GM21786 (cell line): ENCODE measurements at regions not wholly inside any gene's neighbourhood (a gene's known extent, or its start where the extent isn't known, plus 50 kb on each side); places are given as distances from the start of the nearest gene placed in this dataset.
"Not testable (repeated sequence)": the region's sequence is repeated elsewhere in the genome, so short reads cannot be mapped to it uniquely, and the experiment has no call there.

Source experiments
- ATAC-seq: cut with Tn5 transposase; IDR thresholded peaks from one replicate; pipeline ENCODE4 v1.9.1; 2021; ENCODE audit not compliant: unreplicated experiment

DNA sequence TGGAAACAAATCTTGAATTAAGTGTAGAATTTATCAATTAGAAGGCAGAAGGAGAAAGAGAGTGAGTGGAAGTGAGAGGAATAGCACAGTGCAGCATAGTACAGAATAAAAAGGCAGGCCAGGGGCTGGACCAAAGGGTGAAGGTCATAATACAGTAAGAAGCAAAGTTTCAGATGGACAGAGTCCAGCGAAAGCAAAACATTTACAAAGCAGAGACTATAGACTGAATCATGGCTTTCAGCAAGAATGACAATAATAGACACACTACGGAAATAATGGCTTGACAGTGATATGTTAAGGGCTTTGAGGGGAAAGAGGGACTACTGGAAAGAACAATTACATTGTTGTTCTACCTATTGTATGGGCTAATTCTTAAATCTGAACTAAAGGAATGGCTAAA, 249.0 kb upstream of the CHD1 start:
- ATAC-seq = no peak

DNA sequence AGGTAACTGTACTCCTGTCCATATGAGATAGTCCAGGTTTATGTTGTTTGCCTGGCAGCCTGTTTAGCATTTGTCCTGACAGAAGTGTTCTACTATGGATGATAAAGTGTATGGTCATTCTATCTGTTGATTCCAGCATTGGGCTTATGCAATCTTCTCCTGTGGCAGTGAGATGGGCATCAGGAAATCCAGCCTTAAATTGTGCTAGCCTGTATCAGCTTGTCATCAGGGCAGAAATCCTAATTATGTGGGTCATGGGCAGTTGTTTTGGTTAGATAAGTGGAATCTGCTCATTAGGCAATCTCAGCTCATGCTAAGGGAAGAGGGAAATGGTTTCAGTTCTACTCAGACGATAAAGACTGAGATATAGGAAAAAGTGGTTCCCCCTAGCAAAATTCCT, 247.4 kb upstream of the CHD1 start:
- ATAC-seq = no peak

DNA sequence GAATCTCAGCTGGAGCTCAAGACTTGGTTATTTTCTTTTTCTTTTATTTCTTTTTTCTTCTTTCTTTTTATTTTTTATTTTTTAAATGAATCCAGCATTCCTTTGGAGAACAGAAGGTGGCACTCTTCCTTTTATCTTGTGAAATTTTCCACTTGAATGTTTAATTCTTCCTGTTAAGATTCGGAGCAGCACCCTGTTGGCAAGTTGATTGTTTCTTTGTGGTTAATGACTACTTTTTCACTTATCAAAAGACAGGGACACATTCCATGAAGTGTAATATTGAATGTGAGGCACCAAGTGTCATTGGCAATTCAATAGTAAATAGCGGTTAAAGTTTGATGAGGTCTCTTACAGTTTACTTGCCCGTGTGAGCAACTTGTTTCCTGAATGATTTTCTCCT, 240.5 kb upstream of the CHD1 start:
- ATAC-seq = no peak

DNA sequence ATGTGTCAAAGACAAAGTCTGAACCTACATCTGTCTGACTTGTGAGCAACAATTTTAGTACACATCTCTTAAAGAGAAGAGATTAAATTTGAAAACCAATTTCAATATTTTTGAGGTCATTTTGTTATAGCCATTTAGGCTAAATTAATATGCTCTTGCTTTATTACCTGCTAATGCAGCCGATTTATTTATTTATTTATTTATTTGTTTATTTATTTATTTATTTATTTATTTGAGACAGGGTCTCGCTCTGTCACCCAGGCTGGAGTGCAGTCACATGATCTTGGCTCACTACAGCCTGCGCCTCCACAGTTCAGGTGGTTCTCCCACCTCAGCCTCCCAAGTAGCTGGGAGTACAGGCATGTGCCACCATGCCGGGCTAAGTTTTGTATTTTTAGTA, 232.7 kb upstream of the CHD1 start:
- ATAC-seq = not testable (repeated sequence)

DNA sequence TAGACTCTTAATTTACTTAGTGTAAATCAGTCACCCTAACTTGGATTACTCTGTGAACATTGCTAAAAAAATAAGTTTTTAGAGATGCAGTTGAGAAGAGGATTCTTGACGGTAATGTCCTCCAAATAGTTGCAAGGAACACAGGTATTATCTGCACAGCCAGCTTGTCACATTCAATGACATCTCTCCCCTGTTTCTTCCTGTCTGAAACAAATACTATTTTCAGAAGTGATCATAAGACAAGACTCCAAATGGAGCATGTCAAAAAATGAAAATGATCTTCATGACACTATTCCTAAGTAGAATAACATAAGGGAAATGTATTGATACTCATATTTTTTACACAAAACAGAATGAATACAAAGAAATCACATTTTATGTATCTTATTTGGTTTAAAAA, 227.9 kb upstream of the CHD1 start:
- no peak for ATAC-seq

DNA sequence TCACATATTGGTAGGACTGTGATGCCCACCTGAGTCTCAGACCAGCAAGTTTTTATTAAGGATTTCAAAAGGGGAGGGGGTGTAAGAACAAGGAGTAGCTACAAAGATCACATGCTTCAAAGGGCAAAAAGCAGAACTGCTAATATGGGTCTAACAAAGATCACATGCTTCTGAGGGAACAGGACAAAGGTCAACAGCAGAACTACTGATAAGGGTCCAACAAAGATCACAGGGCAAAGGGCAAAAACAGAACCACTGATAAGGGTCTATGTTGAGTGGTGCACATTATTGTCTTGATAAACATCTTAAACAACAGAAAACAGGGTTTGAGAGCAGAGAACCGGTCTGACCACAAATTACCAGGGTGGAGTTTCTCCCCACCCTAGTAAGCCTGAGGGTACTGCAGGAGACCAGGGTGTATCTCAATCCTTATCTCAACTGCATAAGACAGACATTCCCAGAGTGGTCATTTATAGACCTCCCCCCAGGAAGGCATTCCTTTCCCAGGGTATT, 214.5 kb upstream of the CHD1 start:
- ATAC-seq = not testable (repeated sequence)

DNA sequence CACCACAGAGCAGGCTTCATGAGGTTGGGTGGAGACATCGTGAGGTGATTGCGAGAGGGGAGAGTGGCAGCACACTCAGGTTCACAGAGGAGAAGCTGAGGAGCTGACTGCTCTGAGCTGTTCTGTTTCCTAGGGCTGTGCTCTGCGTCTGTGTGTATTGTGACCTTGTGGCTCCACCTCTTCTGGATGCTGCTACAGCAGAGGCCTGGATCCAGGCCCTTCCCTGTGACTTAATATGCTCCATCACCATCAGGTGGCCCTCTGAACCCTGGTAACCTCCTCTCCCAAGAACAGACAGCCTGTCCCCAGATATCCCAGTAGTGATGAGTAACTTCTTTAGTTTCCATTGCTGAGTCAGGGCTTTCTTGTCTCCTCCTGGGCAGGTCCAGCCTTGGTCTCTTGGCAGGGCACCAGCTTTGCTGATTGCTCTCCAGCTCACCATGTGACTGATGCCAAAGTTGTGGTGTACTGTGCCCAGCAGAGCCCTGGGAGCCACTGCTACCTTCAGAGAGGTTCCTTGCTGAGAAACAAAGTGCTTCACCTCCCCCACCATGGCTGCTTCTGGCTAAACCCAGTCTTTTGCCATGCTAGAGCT, 212.8 kb upstream of the CHD1 start:
- ATAC-seq = no peak

DNA sequence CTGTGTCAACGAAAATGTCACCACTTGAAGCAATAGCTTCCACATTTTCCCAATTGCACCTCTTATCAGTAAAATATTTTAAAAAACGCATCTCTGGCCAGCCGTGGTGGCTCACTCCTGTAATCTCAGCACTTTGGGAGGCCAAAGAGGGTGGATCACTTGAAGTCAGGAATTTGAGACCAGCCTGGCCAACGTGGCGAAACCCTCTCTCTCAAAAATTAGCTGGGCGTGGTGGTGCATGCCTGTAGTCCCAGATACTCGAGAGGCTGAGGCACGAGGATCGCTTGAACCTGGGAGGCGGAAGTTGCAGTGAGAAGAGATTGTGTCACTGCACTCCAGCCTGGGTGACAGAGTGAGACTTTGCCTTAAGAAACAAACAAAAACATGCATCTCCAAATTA, 210.1 kb upstream of the CHD1 start:
- no peak for ATAC-seq

DNA sequence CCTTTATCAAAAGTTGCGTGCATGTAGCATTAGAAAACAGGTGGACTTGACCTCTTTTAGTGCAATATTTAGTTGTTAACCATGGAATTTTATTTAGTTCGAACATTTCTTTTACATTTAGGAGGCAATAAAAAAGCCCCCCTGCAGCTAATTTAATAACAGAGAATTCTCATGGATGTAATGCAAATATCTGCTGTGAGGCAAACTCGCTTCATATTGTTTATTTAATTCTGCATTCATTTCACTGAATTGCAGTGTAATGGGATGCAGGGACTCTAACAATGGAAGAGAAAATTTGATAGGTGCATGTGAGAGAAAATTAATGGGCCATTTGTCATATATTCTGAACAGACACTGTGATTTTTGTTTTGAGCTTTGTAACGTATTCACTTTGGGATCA, 205.1 kb upstream of the CHD1 start:
- no peak for ATAC-seq

DNA sequence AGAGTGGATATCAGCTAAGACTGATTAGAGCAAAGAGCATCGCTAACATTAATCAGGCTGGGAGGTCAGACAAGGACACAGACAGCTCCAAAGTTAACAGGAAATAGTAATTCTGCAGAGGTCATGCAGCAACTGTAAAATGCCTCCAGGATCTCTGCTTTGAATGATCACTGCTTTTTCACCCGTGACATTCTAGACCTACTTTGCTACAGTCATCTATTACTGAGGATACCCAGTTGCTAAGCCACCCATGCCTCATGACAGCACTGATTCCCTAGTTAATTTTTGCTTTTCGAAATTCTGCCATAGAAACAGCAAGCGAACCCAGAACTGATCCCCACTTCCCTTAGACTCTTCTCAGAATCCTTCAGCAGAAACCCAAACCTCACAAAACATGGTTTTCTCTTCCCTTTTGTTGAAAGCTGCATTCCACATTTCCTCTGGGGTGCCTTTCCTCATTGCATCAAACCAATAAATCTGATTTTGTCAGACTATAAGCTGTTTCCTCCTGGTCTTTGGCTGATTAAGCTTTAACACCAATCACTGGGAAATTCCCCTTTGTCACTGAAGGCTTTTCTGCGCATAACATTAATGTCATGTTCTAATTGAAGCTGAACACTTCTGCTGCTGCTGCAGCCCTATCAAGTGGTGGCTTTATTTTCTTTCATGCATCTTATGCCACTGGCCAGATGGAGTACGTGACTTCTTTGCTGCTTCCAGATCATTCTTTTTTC, 201.1 kb upstream of the CHD1 start:
- no peak for ATAC-seq

DNA sequence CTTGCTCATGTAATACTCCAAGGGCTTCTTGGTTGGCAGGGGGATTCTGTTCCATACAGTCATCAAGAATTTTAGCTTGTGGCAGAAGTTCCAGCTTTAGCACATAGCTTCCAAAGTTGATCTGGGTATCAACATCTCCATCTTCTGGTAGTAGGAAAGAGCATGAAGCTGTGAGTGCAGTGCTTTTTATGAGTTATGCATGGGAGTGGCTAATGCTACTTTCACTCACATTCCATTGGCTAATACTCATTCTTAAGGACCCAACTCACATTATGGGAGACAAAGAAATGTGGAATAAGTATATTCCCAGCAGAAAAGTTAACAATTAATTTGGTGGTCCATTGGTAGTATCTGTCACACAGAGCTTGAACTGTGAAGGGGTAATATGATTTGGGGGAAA, 194.2 kb upstream of the CHD1 start:
- no peak for ATAC-seq

DNA sequence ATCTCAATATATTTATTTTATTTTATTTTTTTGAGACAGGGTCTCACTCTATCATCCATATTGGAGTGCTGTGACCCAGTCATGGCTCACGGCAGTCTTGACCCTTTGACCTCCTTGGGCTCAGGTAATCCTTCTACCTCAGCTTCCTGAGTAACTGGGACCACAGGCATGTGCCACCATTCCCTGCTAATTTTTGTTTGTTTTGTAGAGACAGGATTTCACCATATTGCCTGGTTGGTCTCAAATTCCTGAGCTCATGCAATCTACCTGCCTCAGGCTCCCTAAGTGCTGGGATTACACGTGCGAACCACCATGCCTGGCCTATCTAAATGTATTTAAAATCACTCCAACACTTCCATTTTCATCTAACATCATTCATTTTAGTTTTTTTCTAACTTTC, 190.5 kb upstream of the CHD1 start:
- no peak for ATAC-seq

DNA sequence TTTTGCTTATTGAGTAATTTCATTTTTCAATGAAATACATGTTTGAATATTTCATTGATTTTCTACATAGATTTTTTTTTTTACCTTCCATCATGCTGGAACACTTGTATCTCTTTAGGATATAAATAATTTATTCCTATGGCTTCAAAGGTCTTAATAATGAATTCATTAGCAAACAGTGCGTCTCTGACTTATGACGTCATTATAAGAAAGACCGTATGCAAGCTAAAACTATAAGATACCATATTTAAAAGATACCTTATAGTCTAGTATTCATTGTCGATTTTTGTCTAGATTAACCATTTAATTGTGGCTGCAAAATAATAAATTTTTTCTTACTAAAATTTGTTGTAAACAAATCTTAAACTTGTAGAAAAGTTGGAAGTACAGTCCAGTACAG, 187.7 kb upstream of the CHD1 start:
- no peak for ATAC-seq

DNA sequence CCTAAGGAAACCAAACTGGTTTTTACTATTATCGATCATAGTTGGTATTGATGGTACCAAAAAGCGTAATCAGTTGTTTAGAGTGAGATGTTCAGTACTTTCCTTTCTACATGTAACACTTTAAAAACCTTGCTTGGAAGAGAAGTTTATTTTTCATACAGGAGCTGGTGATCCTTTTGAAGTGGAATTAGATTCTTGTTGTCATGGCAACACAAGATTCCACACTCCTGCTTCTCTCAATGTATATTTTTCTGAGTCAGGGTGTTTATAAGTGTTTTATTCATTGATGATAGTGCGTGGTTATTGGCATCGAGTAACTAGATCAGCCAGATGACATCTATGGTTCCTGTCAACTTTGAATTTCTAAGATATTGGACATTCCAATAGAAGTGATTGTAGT, 181.1 kb upstream of the CHD1 start:
- no peak for ATAC-seq

DNA sequence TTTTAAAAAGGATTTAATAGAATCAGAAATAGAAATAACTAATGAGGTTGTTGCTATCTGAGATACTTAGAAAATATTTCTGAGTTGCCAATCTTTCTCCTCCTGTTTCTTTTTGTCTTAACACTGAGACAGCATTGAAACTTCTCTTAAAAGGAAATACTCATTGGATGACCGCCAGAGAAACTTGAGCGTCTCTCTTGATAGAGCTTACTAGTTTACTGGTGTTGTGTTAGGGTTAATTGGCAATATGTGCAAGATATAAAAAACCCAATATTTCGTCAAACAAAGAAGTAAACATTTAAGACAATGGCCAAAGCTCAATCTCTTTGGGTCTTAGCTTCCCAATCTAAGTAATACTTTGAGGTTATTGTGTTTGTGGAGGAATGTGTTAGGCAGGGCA, 176.4 kb upstream of the CHD1 start:
- ATAC-seq = no peak

DNA sequence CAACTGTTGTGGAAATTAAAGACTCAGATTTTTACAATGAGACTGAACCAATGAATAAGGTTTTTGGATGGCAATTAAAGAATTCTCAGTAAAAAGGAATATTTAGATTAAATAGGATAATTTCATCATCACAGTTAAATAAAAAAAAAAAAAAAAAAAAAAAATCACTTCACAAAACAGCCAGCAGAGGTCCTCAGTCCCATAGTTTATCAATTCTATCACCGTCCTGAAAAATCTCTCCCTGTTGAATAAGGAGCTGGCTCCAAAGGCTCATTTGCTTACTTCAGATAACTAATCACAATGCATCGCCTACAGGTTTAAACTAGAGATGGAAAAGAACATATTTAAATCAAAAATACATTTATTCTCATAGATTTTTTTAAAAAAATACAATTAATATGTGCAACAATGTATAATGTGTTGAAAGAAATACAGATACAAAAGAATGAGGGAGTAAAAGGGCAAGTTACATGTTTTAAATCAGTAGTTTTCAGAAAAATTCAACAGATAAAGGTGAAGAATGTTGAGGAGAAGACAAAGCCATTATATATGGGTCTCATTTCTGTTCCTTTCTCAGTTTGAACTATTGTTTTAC, 175.8 kb upstream of the CHD1 start:
- ATAC-seq = peak; percentile 44

DNA sequence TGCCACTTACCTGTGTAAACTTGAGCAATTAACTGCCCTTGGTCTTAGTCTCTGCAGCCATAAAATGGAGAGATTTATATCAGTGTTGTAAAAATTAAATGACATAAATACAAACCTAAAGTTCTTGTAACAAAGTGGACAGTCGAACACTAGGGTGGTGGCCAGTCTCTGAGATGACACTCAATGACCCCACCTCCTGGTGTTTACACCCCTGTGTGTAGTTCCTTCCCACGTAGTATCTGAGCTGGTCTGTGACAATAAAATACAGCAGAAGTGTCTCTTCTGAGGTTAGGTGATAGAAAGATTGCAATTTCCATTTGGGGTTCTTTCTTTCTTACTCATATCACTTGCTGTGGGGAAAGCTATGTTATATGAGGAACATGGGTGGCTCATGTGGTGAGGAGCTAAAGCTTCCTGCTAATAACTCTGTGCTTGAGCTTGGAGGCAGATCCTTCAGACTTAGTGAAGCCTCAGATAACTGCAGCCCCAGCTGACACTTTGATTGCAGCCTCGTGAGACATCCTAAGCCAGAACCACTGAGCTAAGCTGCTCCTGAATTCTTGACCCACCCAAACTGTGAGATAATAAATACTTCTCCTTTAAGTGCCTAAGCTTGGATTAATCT, 173.4 kb upstream of the CHD1 start:
- ATAC-seq = no peak

DNA sequence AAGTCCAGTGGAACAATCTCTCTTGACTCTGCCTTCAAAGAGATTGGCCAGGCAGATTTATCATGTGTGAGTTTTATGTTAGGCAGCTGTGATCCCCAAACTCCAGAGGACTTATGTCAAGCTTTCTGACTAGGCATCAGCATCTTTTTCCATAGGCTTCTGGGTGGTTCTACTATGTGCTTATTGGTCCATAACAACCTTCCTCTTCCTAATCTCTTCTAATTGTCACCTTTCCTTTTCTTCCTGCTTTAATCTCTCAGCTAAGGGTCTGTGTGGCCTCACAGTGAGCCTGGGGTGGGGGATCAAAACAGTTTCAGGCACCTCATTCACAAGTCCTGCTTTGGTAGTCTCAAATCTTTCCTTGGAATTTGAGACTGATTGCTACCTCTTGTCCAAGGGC, 170.9 kb upstream of the CHD1 start:
- ATAC-seq = no peak

DNA sequence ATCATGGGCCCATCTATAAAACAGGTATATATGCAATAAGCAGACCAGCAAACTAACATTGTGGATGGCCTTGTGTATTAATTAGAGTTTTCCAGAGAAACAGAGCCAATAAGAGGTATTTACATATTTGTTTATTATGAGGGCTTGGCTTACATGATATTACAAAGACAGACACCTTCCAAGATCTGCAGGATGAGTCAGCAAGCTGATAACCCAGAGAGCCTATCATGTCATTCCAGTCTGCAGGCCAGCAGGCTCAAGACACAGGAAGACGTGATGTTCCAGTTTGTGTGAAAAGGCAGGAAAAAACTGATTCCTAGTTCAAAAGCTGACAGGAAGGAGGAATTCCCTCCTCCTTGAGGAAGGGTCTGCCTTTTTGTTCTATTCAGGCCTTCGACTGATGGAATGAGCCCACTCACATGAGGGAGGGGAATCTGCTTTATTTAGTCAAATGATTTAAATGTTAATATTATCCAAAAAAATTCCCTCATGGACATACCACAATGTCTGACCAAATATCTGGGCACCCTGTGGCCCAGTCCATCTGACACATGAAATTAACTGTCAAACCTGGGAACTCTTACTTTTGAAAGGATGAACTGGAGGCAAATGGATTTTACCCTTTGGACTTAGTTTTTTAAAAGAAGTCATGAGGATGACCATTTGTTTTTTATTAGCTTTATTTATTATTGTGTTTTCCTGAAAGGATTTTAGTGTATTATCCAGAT, 161.2 kb upstream of the CHD1 start:
- ATAC-seq = no peak

DNA sequence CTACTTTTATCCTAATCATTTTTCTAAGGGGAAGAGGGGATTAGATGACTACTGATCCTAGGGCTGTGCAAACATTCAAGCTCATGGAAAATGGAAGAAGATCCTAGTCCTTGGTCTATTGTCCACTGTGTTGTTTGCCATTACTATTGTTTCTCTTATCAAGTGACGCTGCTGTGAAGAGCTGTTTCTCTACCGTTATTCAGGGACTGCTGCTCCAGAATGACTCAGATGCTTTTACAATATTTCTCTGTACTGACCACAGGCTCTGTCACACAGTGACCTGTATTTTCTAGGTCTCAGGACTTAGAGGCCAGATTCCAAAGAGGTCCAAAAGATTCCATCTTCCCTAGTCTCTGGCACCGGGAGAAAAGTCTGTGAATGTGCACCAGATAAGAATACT, 159.5 kb upstream of the CHD1 start:
- no peak for ATAC-seq

DNA sequence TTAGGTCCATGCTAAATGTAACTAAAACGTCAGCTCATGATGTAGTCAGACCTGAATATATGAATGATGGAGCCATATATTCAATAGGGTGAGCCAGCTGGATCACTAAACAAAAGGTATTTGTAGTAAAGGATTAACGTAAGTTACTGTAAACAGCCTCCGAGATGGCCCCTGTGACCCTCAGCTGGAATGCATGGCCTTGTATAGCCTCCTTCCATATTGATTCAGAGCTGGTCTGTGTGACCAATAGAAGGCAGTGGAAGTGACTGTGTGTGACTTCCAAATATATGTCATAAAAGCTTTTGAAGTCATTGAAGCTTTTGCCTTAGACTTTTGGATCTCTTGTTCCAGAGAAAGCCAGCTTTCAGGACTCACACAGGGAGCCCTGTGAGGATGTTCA, 154.4 kb upstream of the CHD1 start:
- no peak for ATAC-seq
